OCI-LY7 (cell line): ENCODE measurements at regions not wholly inside any gene's neighbourhood (a gene's known extent, or its start where the extent isn't known, plus 50 kb on each side); places are given as distances from the start of the nearest gene placed in this dataset.

Source experiments
- BruUV-seq: library from RNA; stranded (reverse); fragments of 400-500 nt; replicated peaks from 2 replicates; lab custom pipeline; 2021; lab: Mats Ljungman, UMichigan
- CTCF ChIA-PET: fragments of 300-600 bp; sonication (Branson Sonifier 250); formaldehyde crosslinking; loops from one replicate; lab custom pipeline; 2022; ENCODE audit warnings: antibody characterized with exemption; ENCODE audit not compliant: unreplicated experiment; lab: Charles Lee
- POLR2A ChIA-PET: fragments of 300-600 bp; sonication (Branson Sonifier 250); formaldehyde crosslinking; loops from one replicate; lab custom pipeline; 2022; ENCODE audit warnings: antibody characterized with exemption; lab: Charles Lee
- DNase-seq: peaks from one replicate; pipeline ENCODE4 v3.0.0-alpha.2; 2015; ENCODE audit warnings: low spot score
- H2AFZ ChIP-seq: fragments of 200-600 bp; sonication (generic), shearing (Covaris generic); 2 replicates; pipeline ENCODE4 v1.6.1; 2014; ENCODE audit warnings: mild to moderate bottlenecking, antibody characterized with exemption, low read length, moderate library complexity
- H3K27ac ChIP-seq: fragments of 200-600 bp; sonication (generic); 2 replicates; pipeline ENCODE4 v1.5.1; 2014; ENCODE audit warnings: mixed run types, low read depth, mild to moderate bottlenecking, moderate library complexity, low read length, inconsistent platforms; ENCODE audit not compliant: poor library complexity, severe bottlenecking
- H3K36me3 ChIP-seq: fragments of 200-600 bp; sonication (generic); 2 replicates; pipeline ENCODE4 v1.6.1; 2014; ENCODE audit warnings: mild to moderate bottlenecking, antibody characterized with exemption, low read length, moderate library complexity, mixed read lengths; ENCODE audit not compliant: insufficient read depth
- H3K4me1 ChIP-seq: fragments of 200-600 bp; sonication (generic); 2 replicates; pipeline ENCODE4 v1.5.1; 2014; ENCODE audit warnings: mild to moderate bottlenecking, low read length; ENCODE audit not compliant: insufficient read depth, poor library complexity, severe bottlenecking
- H3K4me2 ChIP-seq: fragments of 200-600 bp; sonication (generic); 2 replicates; pipeline ENCODE4 v1.6.1; 2014; ENCODE audit warnings: mild to moderate bottlenecking, low read length
- H3K4me3 ChIP-seq: fragments of 200-600 bp; sonication (generic); 2 replicates; pipeline ENCODE4 v1.5.1; 2014; ENCODE audit warnings: mild to moderate bottlenecking, low read depth, low read length; ENCODE audit not compliant: poor library complexity, severe bottlenecking
- H3K79me2 ChIP-seq: fragments of 200-600 bp; sonication (generic); 2 replicates; pipeline ENCODE4 v1.6.1; 2016; ENCODE audit warnings: low read depth, mild to moderate bottlenecking, low read length, moderate library complexity, mixed read lengths; ENCODE audit not compliant: insufficient read depth
- H3K9me2 ChIP-seq: fragments of 200-600 bp; sonication (generic); 2 replicates; pipeline ENCODE4 v1.6.1; 2016; ENCODE audit warnings: mild to moderate bottlenecking, low read length, mixed read lengths; ENCODE audit not compliant: insufficient read depth
- H3K9me3 ChIP-seq: fragments of 200-600 bp; sonication (generic); 2 replicates; pipeline ENCODE4 v1.6.1; 2014; ENCODE audit warnings: mild to moderate bottlenecking, mixed run types, low read length, mixed read lengths
- H4K20me1 ChIP-seq: fragments of 200-600 bp; sonication (generic); 2 replicates; pipeline ENCODE4 v1.6.1; 2014; ENCODE audit warnings: mild to moderate bottlenecking, antibody characterized with exemption, low read length, moderate library complexity, mixed read lengths; ENCODE audit not compliant: insufficient read depth
- EZH2phosphoT487 ChIP-seq: fragments of 200-600 bp; sonication (generic); IDR thresholded peaks from 2 replicates; pipeline ENCODE4 v1.6.1; 2018; ENCODE audit warnings: low read depth, borderline replicate concordance, mild to moderate bottlenecking, mixed run types, antibody characterized with exemption, low read length, moderate library complexity, mixed read lengths
- intact Hi-C: fragments of 100-400 bp; cut with micrococcal nuclease; formaldehyde crosslinking; loops from one replicate; pipeline ENCODE4 v1.10.0; 2022; ENCODE audit not compliant: unreplicated experiment
- TF ChIP-seq, protein P1 (sequence below): fragments of 200-600 bp; sonication (generic); conservative IDR thresholded peaks from 2 replicates; pipeline ENCODE4 v1.5.1; 2014; ENCODE audit warnings: mild to moderate bottlenecking, antibody characterized with exemption, low read length, moderate library complexity, mixed read lengths

DNA sequence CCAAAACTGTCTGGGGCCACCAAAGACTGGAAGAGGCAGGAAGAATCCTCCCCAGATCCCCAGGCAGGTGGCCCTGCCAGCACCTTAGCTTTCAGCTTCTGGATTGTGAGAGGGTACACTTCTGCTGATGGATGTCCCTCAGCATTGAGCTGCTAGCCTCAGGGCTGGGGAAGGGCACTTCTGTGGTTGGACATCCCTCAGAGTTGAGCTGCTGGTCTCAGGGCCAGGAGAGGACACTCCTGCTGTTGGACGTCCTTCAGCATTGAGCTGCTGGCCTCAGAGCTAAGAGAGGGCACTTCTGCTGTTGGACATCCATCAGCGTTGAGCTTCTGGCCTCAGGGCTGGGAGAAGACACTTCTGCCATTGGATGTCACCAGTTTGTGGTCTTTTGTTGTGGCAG lies 83.8 kb upstream of the FCN1 start:
- TF ChIP-seq EZH2phosphoT487: no peak
- TF ChIP-seq, protein P1, sequence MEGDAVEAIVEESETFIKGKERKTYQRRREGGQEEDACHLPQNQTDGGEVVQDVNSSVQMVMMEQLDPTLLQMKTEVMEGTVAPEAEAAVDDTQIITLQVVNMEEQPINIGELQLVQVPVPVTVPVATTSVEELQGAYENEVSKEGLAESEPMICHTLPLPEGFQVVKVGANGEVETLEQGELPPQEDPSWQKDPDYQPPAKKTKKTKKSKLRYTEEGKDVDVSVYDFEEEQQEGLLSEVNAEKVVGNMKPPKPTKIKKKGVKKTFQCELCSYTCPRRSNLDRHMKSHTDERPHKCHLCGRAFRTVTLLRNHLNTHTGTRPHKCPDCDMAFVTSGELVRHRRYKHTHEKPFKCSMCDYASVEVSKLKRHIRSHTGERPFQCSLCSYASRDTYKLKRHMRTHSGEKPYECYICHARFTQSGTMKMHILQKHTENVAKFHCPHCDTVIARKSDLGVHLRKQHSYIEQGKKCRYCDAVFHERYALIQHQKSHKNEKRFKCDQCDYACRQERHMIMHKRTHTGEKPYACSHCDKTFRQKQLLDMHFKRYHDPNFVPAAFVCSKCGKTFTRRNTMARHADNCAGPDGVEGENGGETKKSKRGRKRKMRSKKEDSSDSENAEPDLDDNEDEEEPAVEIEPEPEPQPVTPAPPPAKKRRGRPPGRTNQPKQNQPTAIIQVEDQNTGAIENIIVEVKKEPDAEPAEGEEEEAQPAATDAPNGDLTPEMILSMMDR: no peak
- BruUV-seq: no TSS peak
- ChIA-PET POLR2A (no interaction called here), CTCF (interaction anchor here (0.5 to 0.6 kb wide), 2 partner anchors 120 to 212 kb away, joined by 3 to 4 read pairs; no protein-coding TSS in a partner anchor)
- Histone ChIP-seq H3K4me3 (no peak overlapping the region), H3K4me1 (no peaks in the 10 kb centered on the region), H3K9me2 (no peaks in the 10 kb centered on the region), H3K79me2 (no peaks in the 10 kb centered on the region), H3K27ac (no peak overlapping the region), H3K9me3 (peaks cover 25% of the 10 kb centered on the region; the same call in 1 of the 2 replicates), H4K20me1 (no peaks in the 10 kb centered on the region), H3K36me3 (no peaks in the 10 kb centered on the region), H3K4me2 (no peak overlapping the region), H2AFZ (no peak overlapping the region)
- intact Hi-C loops: no loop called here
- no peak for DNase-seq

DNA sequence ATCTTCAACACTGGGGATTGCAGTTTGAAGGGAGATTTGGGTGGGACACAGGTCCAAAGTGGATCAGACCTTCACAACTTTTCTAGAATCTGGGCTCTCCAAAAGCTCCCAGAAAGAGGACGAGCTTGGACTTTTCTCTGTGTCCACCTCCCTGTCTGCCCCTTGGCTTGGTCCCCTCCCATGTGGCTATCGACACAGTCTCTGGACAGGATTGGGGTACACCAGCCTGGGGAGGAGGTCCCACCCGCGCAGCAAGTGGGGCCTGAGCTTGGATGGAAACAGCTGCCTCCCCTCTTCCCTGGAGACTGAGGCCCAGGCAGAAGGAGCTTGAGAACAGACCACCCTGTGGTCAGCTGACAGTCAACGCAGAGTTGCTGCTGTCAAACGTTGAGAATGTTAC lies 84.6 kb upstream of the FCN1 start:
- Histone ChIP-seq H3K4me3 (no peak overlapping the region), H3K27ac (no peak overlapping the region), H2AFZ (no peak overlapping the region), H3K4me1 (no peaks in the 10 kb centered on the region), H4K20me1 (no peaks in the 10 kb centered on the region), H3K79me2 (no peaks in the 10 kb centered on the region), H3K4me2 (no peak overlapping the region), H3K9me2 (no peaks in the 10 kb centered on the region), H3K36me3 (no peaks in the 10 kb centered on the region), H3K9me3 (peaks cover 25% of the 10 kb centered on the region; the same call in 1 of the 2 replicates)
- no peak for TF ChIP-seq EZH2phosphoT487
- TF ChIP-seq, protein P1: no peak
- no peak for DNase-seq
- POLR2A ChIA-PET: no interaction called here
- no TSS peak for BruUV-seq
- CTCF ChIA-PET: no interaction called here
- intact Hi-C loops: no loop called here

DNA sequence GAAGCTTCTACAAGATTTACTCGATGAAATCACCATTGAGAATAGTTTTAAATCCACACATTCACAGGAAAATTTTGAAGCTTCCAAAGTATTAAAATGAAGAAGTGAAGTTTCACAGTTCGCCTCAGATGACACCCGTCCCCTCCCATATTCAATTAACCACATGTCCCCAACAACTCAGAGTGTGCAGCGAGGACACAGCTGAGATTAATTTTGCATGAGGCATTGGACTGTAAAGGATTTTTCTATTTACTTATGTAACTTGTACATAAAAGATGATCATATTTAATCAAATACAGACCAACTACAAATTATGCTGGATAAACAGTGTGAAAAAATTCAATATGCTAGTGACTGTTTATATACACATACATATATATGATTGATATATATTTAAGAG lies 84.7 kb upstream of the OLFM1 start:
- Histone ChIP-seq H3K9me2 (no peaks in the 10 kb centered on the region), H3K27ac (no peak overlapping the region), H3K4me1 (no peaks in the 10 kb centered on the region), H3K4me3 (no peak overlapping the region), H3K79me2 (no peaks in the 10 kb centered on the region), H3K36me3 (no peaks in the 10 kb centered on the region), H3K4me2 (no peak overlapping the region), H2AFZ (no peak overlapping the region), H4K20me1 (no peaks in the 10 kb centered on the region), H3K9me3 (peaks cover 25% of the 10 kb centered on the region; the same call in 1 of the 2 replicates)
- intact Hi-C loops: no loop called here
- no peak for DNase-seq
- POLR2A ChIA-PET: no interaction called here
- CTCF ChIA-PET: no interaction called here
- no peak for TF ChIP-seq EZH2phosphoT487
- TF ChIP-seq, protein P1: no peak
- BruUV-seq: no TSS peak
